AG10803 (cell line): ENCODE measurements at regions not wholly inside any gene's neighbourhood (a gene's known extent, or its start where the extent isn't known, plus 50 kb on each side); places are given as distances from the start of the nearest gene placed in this dataset.
"Not testable (repeated sequence)": the region's sequence is repeated elsewhere in the genome, so short reads cannot be mapped to it uniquely, and the experiment has no call there.

Experiments
- DNase-seq: peaks from one replicate; pipeline ENCODE4 v3.0.0; 2010; ENCODE audit warnings: low read depth
- H3K4me3 ChIP-seq: 2 replicates; pipeline ENCODE4 v1.5.1; 2011; ENCODE audit warnings: mild to moderate bottlenecking, low read length, control low read depth
- CTCF ChIP-seq: conservative IDR thresholded peaks from 2 replicates; pipeline ENCODE4 v1.5.1; 2011; ENCODE audit warnings: mild to moderate bottlenecking, low read length, control low read depth, inconsistent platforms

GRCh38 chr5:169385636-169386035 is 84.7 kb upstream of the SLIT3 start:
- DNase-seq, result peak; percentile 26

GRCh38 chr5:169384661-169385060 is 83.7 kb upstream of the SLIT3 start:
- TF ChIP-seq CTCF, result no peak
- peak; percentile 45 for DNase-seq
- H3K4me3 ChIP-seq, result no peak overlapping the region

More at GRCh38 chr5:169385636-169386035, 84.7 kb upstream of the SLIT3 start:
- H3K4me3 ChIP-seq, result no peak overlapping the region
- TF ChIP-seq CTCF, result no peak

GRCh38 chr5:169374761-169375160 is 73.8 kb upstream of the SLIT3 start:
- no peak overlapping the region for H3K4me3 ChIP-seq
- DNase-seq, result no peak
- TF ChIP-seq CTCF, result no peak

- no peak overlapping the region for H3K4me3 ChIP-seq
- no peak for TF ChIP-seq CTCF
- DNase-seq, result no peak
These were observed 73.2 kb upstream of the SLIT3 start for GRCh38 chr5:169374111-169374510.

- DNase-seq, H3K4me3 ChIP-seq: not testable (repeated sequence)
These were observed 70.9 kb upstream of the SLIT3 start for GRCh38 chr5:169371801-169372200.

GRCh38 chr5:169369130-169369529 is 68.2 kb upstream of the SLIT3 start:
- no peak overlapping the region for H3K4me3 ChIP-seq
- TF ChIP-seq CTCF, result no peak
- no peak for DNase-seq

GRCh38 chr5:169367861-169368260 is 66.9 kb upstream of the SLIT3 start:
- no peak for TF ChIP-seq CTCF
- no peak for DNase-seq
- H3K4me3 ChIP-seq, result no peak overlapping the region

- no peak overlapping the region for H3K4me3 ChIP-seq
- DNase-seq, result no peak
- TF ChIP-seq CTCF, result no peak
These were observed 56.4 kb upstream of the SLIT3 start for GRCh38 chr5:169357291-169357690.
